SK-N-MC (cell line): ENCODE measurements at regions not wholly inside any gene's neighbourhood (a gene's known extent, or its start where the extent isn't known, plus 50 kb on each side); places are given as distances from the start of the nearest gene placed in this dataset.

ENCODE experiments used
- DNase-seq: peaks from one replicate; pipeline ENCODE4 v3.0.0-alpha.2; 2011; ENCODE audit warnings: low read depth, low spot score
- H3K27ac ChIP-seq: fragments of 200-600 bp; sonication (generic); 2 replicates; pipeline ENCODE4 v1.5.1; 2016; ENCODE audit warnings: mixed run types
- H3K36me3 ChIP-seq: fragments of 200-600 bp; sonication (generic); 2 replicates; pipeline ENCODE4 v1.6.1; 2017; ENCODE audit warnings: antibody characterized with exemption, low read length, mixed read lengths; ENCODE audit not compliant: insufficient read depth
- H3K4me3 ChIP-seq: fragments of 200-600 bp; sonication (generic); 2 replicates; pipeline ENCODE4 v1.5.1; 2016
- H3K9ac ChIP-seq: fragments of 200-600 bp; sonication (generic); 2 replicates; pipeline ENCODE4 v1.8.0; 2017; ENCODE audit warnings: mixed run types, mixed read lengths; ENCODE audit not compliant: insufficient read length
- H3K9me3 ChIP-seq: fragments of 200-600 bp; sonication (generic); 2 replicates; pipeline ENCODE4 v1.6.1; 2017; ENCODE audit warnings: low read depth, mild to moderate bottlenecking, antibody characterized with exemption, low read length, moderate library complexity, mixed read lengths
- EZH2 ChIP-seq: fragments of 200-600 bp; sonication (generic); IDR thresholded peaks from one replicate; pipeline ENCODE4 v1.6.1; 2017; ENCODE audit warnings: antibody characterized with exemption
- FOXP2 ChIP-seq: optimal IDR thresholded peaks from 2 replicates; pipeline ENCODE3; 2011; ENCODE audit warnings: mild to moderate bottlenecking, moderate library complexity; ENCODE audit not compliant: insufficient read depth; ENCODE audit errors: extremely low read length, control extremely low read depth
- POLR2AphosphoS5 ChIP-seq: IDR thresholded peaks from 2 replicates; pipeline ENCODE4 v1.6.1; 2012; ENCODE audit warnings: mild to moderate bottlenecking, low read depth, low read length, borderline replicate concordance

DNA sequence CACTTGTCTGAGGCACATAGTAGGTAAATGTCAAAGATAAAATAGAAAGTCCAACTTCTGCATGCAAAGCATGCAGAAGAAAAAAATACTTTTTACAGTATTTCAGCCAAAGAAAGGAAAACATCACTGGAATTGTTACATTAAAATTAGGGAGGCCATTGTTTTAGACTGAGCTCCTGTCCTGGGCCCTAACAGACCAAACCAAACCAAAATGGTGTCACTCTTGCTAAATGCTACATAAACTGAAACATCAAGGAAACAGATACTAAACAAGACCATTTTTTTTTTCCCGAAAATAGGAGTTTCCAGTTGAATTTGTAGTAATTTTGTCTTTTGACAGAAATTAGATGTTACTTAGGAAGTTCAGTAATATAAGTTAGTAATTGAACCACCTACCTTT lies 508.8 kb downstream of the DSC3 start:
- Histone ChIP-seq H3K36me3 (no peaks in the 10 kb centered on the region), H3K4me3 (no peak overlapping the region), H3K9ac (no peak overlapping the region), H3K27ac (no peak overlapping the region), H3K9me3 (no peaks in the 10 kb centered on the region)
- no peak for DNase-seq
- TF ChIP-seq POLR2AphosphoS5 = no peak
- no peak for TF ChIP-seq FOXP2
- no peak for TF ChIP-seq EZH2

DNA sequence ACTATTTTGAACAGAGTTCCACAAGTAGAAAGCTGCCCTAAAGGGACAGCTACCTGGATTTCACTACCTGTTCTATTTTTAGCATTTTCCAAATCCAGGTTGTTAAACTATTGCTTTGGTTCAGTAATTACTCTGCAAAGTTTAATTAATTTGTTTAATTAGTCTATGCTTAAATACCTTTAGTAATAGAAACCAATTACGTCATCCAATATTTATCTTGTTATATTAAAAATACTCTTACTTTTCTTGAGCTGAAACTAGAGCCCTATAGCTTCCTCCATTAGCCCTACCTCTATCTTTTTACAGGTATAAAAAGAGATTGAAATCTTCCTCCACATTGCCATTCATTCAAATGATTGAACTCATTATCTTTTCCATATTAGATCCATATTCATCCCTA lies 514.6 kb downstream of the DSC3 start:
- TF ChIP-seq POLR2AphosphoS5 = no peak
- TF ChIP-seq FOXP2 = no peak
- TF ChIP-seq EZH2 = no peak
- H3K4me3 ChIP-seq = no peak overlapping the region

DNA sequence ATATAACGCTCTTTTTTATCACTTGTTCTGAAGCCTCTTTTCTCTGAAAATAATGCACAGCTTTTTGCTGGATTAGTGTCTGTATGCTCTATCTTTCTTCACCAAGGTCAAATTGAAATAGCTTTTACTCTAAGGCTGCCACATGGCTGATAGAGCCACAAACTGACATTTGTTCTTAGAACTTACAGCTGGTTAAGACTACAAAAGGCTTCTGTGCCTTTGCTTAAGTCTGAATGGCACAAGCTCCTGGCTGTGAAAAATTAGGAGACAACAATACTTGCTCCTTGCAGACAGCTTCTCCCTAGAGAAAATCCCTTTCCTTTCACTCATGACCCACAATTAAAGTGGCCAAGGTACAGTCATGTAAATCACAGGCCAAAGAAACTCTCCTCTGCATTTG lies 515.3 kb downstream of the DSC3 start:
- Histone ChIP-seq H3K27ac (no peak overlapping the region), H3K9me3 (no peaks in the 10 kb centered on the region), H3K4me3 (no peak overlapping the region), H3K36me3 (no peaks in the 10 kb centered on the region), H3K9ac (no peak overlapping the region)
- no peak for TF ChIP-seq POLR2AphosphoS5
- TF ChIP-seq EZH2 = no peak
- TF ChIP-seq FOXP2 = no peak
- DNase-seq = no peak

More for the DNA sequence above, 514.6 kb downstream of the DSC3 start:
- no peaks in the 10 kb centered on the region for H3K36me3 ChIP-seq
- no peak overlapping the region for H3K9ac ChIP-seq
- no peak overlapping the region for H3K27ac ChIP-seq
- DNase-seq = no peak
- H3K9me3 ChIP-seq = no peaks in the 10 kb centered on the region

DNA sequence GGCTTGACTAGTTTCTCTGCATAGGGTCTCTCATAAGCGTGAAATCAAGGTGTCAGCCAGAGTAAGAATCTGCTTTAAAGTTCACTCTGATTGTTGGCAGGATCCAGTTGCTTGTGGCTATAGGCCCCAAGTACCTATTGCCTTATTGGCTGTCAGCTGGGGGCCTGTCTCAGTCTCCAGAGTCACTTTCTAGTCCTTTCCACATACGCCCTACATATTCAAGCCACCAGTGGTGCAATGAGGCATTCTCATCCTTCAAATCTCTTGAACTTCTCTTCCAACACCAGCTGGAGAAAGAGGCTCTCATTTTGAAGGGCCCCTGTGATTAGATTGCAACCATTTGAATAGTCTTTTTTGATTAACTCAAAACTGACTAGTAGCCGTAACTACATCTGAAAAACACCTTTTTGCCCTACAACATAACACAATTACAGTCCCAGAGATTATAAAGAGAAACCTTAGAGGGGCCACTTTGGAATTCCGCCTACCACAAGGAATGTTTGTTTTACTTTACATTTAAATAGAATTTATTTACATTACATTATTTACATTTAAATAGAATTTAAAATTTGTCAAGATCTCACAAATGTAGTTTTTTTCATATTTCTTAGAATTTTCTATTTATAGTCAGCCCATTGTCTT lies 520.1 kb downstream of the DSC3 start:
- no peak overlapping the region for H3K4me3 ChIP-seq
- H3K9ac ChIP-seq = no peak overlapping the region
- no peak for TF ChIP-seq EZH2
- TF ChIP-seq FOXP2 = no peak
- no peak for TF ChIP-seq POLR2AphosphoS5
- no peaks in the 10 kb centered on the region for H3K36me3 ChIP-seq
- DNase-seq = no peak
- no peaks in the 10 kb centered on the region for H3K9me3 ChIP-seq
- H3K27ac ChIP-seq = no peak overlapping the region

DNA sequence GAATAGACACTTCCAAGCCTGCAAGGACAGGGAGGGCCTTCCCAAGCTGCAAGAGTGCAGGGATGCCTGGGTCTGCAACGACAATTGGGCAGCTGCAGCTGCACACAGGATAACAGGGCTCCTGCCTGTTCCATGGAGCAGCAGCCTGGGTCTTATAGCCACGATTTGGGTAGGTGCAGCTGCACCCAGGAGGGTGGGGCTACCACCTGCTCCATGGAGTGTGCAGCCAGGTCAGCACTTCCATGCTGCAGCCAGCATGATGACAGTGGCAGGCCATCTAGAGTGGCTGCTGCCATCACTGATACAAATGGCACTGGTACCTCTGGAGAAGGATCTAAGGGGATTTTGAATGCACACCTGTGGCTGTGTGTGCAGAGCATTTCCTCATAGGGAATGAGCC lies 528.5 kb downstream of the DSC3 start:
- no peaks in the 10 kb centered on the region for H3K36me3 ChIP-seq
- no peak for DNase-seq
- TF ChIP-seq EZH2 = no peak
- TF ChIP-seq POLR2AphosphoS5 = no peak
- TF ChIP-seq FOXP2 = no peak
- H3K4me3 ChIP-seq = no peak overlapping the region
- H3K9me3 ChIP-seq = no peaks in the 10 kb centered on the region
- H3K27ac ChIP-seq = no peak overlapping the region
- no peak overlapping the region for H3K9ac ChIP-seq

DNA sequence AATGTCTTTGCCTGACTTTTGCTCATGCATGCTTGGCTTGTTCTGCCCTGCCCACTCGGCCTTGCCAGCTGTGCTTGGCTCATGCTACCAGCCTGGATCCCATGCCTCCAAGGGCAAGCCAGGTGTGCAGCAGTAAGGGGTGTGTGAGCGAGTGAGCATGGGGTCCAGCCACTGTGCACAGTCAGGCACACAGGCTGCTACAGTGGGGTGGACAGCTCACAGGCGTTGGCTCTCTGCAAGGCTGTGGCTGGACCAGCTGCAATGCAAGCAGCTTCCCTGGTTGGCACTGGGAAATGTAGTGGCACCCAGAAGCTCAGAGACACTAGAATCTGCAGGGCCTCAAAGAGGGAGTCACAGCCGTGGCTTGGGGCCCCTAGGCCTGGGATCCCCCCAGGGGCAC lies 529.7 kb downstream of the DSC3 start:
- TF ChIP-seq FOXP2 = no peak
- TF ChIP-seq POLR2AphosphoS5 = no peak
- TF ChIP-seq EZH2 = no peak
- H3K9ac ChIP-seq = no peak overlapping the region
- H3K36me3 ChIP-seq = no peaks in the 10 kb centered on the region
- H3K9me3 ChIP-seq = no peaks in the 10 kb centered on the region
- no peak overlapping the region for H3K4me3 ChIP-seq
- DNase-seq = no peak
- H3K27ac ChIP-seq = no peak overlapping the region

DNA sequence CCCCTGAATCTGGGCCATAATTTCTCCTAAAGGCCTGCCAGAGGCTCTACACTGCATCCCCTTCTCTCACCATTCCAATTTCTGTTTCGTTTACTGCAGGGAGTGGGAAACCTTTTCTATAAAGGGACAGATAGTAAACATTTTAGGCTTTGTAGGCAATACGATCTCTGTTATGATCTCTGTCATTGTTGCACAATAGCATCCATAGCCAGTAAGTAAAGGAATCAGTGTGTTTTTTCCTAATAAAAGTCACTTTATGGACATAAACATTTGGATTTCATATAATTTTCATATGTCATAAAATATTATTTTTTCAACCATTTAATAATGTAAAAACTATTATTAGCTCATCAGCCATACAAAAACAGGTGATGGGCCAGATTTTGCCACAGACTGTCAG lies 531.7 kb downstream of the DSC3 start:
- TF ChIP-seq POLR2AphosphoS5 (no peak), FOXP2 (no peak), EZH2 (no peak)
- no peaks in the 10 kb centered on the region for H3K36me3 ChIP-seq
- H3K4me3 ChIP-seq = no peak overlapping the region
- H3K9me3 ChIP-seq = no peaks in the 10 kb centered on the region
- no peak overlapping the region for H3K27ac ChIP-seq
- DNase-seq = no peak
- H3K9ac ChIP-seq = no peak overlapping the region

DNA sequence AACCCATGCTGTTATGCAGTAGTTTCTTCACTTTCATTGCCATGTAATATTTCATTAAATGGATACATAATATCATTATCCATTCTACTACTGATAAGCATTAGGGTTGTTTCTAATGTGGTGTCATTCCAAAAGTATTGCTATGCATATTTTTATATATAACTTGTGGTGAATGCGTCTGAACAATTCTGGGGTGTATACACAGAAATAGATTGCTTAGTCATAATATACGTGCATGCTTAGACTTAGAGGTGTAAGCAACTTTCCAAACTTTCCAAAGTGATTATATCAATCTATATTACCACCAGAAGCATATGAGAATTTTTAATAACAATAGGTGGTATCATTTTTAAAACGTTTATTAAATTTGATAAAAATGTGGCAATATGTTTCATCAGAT lies 540.9 kb downstream of the DSC3 start:
- no peaks in the 10 kb centered on the region for H3K9me3 ChIP-seq
- TF ChIP-seq FOXP2 = no peak
- TF ChIP-seq POLR2AphosphoS5 = no peak
- TF ChIP-seq EZH2 = no peak
- DNase-seq = no peak

More for the DNA sequence above, 540.9 kb downstream of the DSC3 start:
- Histone ChIP-seq H3K27ac (no peak overlapping the region), H3K36me3 (no peaks in the 10 kb centered on the region), H3K4me3 (no peak overlapping the region), H3K9ac (no peak overlapping the region)
